ENCODE measurements at regions not wholly inside any gene's neighbourhood (a gene's known extent, or its start where the extent isn't known, plus 50 kb on each side); places are given as distances from the start of the nearest gene placed in this dataset.

DNA sequence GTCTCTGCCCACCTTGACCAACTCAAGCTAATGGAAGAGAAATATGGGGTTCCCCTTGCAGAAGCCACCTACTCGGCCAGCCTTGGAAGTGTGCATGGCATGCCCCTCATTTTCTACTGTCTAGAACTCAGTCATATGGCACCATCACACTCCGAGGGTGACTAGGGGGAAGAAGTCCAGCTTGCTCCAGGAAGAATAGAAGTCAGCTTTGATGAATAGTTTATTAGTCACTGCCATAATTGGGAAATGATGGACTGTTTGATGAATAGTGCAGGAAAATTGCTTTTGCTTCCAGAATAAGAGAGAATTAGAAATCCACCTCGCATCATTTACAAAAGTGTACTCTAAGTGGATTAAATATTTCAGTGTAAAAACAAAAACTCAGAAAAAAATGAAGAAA is 1030.6 kb downstream of the VRK1 start:
- intact Hi-C loops (cut with micrococcal nuclease), result no loop called here

DNA sequence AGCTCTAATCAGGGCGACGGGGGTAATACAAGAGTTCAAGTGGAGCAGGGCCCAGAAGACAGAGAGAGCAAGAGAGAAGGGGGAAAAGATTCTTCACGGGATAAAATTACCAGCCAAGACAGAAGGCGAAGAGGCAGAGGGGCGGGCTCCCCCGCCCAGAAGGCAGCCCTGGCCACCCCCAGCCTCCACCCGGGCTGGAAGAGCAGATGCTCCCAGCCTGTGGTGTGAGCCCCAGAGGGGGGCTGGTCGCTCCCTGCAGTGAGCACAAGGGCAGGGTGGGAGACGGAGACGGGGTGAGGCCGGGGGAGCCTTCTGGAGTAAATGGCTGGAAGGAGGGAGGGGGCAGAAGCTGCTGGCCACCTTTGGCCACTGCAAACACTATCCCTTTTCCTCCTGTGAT is 1035.6 kb downstream of the VRK1 start:
- intact Hi-C loops (cut with micrococcal nuclease), result no loop called here

DNA sequence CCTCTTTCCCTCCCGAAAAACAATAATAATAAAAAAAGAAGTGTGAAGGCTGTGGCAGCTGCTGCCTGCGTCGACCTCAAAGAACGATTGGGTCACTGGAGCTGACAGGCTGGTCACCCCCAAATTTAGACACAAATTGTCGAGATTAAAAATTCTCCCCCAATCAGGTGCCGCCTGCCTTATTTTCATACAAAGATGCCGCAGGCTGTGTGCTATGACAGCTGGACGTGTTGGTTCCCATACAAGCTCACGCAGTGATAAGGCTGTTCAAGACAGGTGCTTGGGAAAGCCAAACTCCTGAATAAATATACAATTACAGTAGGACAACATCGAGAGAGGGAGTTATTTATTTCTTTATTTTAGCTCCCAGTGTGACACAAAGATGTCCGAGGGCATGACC is 1041.8 kb downstream of the VRK1 start:
- intact Hi-C loops (cut with micrococcal nuclease), result no loop called here

DNA sequence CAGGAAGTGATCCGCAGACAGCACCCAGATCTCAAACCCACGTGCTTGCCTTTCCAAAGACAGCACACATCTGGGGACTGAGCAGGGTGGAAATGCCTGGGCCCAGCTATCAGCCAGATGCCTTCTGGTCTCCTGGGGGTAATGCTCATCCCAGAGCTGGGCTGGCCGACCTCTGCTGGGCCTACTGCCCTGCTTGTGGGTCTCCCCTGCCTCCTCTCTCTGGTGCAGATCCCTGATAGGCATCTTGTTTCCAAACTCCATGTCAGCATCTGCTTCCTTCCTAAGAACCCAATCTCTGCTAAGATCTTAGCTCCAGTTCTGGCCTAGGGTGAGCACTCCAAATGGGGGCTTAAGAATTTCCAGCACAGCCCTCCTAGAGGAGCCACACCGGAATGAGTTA is 1043.0 kb downstream of the VRK1 start:
- intact Hi-C loops (cut with micrococcal nuclease), result no loop called here

DNA sequence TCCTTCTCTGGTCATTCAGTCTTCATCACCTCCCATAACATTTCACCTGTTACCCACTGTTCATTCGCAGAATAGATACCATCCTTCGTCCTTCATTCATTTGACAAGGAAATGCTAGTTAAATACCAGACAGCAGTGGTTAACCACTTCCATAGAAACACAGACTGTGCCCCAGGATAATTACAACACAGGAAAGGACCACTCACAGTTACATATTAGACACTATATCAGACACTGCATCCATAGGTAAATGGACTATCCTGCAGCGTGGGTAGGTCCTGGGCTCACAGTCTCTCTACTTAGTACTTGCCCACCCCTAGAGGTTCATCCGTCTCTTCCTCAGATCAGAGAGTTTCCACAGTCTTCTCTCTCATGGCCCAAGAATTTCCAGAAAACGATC is 1044.6 kb downstream of the VRK1 start:
- intact Hi-C loops (cut with micrococcal nuclease), result no loop called here

DNA sequence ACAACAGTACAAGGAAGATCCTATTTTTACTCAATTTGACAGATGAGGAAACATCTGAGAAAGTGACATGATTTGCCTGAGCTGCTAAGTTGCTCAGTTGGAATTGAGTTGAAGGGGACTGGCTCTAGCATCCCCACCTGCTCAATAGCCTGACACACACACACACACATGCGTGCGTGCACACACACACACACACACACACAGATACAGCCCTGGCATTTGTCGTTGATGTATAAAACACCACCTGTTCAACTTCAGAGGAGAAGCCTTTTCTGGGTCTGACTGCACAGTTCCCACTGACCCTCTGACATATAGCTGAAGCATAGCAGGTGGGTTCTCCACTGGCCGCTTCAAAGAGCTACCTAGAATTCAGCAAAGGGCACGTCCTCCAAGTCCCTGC is 1045.9 kb downstream of the VRK1 start:
- intact Hi-C loops (cut with micrococcal nuclease), result no loop called here

DNA sequence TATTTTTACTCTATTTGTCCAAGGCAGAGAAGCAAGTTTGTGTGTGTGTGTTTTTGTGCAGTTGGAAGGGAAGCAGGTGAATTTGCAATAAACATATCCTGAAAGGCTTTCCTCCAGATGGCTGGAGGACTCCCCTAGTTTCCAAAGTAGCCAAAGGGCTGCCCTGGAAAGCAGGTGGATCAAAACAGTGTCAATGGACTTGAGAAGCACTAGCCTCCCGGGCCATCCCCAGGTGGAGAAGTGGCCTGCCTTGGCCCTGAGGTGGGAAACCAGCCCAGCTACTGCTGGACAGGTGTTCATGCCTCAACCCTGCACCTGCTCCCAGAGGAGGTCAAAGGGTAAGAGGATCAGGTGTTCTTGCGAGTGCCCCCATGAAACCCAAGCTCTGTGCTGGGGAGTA is 1046.9 kb downstream of the VRK1 start:
- intact Hi-C loops (cut with micrococcal nuclease), result no loop called here

DNA sequence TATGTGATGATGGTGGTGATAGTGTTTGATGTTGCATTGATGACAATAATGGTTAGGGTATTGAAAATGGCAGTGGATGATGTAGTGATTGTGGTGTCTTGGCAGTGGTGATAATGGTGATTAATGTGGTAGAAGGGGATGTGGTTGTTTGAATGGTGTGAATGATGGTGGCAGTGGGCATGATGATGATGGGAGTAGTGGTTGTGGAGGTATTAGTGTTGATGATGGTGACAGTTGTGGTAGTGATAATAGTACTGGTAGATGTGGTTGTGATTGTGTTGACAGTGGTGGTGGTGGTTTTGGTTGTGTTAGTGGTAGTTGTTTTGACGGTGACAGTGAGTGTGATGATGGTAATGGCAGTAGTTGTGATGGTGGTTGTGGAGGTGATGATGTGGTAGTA is 1049.0 kb downstream of the VRK1 start:
- intact Hi-C loops (cut with micrococcal nuclease), result no loop called here

DNA sequence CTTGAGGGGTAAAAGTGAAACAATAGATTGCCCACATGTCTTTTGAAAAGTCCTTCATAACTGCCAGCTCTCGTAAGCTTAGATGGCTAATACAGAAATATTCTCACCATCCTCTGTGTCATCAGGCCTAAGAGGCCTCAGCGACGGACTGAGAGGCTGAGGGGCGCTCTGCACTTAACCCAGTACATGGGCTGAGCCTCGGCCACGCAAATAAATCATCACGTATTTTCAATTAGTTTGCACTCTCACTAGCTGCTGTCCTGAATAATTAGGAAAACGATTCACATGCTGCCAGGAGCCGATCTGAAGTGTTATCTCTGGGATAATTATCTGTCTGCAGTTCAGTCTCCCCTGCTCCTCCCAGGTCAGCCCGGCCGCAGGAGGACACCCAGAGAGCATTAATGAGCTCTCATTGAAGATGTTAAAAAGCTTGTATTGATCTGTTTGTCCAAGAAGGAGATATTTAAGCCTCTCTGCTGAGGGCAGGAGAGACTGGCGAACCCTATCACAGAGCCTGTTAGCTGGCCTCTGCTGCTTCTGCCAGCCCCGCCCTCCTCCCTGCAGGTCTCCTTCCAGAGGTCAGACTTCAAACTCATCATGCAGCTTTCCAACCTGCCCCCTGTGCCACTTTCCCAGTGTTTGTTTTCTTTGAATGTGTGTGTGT is 1051.3 kb downstream of the VRK1 start:
- intact Hi-C loops (cut with micrococcal nuclease), result no loop called here

DNA sequence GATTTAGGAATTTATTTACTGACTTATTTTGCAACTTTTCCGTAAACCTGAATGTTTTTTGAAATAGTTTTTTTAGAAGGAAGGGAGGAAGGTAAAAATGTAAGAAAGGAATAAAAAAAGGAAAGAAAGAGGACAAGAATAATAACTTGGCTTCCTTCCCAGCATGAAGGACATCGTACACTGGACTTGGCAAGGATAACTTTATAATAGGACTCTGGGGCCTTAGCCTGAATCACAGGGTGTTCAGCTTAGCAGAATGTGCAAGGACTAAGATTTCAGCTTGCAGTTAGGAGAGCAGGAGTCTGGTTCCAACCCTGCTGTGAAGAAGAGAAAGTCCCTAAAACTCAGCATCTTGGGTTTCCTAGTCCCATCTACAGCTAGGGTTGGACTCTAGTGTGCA is 1053.3 kb downstream of the VRK1 start:
- intact Hi-C loops (cut with micrococcal nuclease), result no loop called here

DNA sequence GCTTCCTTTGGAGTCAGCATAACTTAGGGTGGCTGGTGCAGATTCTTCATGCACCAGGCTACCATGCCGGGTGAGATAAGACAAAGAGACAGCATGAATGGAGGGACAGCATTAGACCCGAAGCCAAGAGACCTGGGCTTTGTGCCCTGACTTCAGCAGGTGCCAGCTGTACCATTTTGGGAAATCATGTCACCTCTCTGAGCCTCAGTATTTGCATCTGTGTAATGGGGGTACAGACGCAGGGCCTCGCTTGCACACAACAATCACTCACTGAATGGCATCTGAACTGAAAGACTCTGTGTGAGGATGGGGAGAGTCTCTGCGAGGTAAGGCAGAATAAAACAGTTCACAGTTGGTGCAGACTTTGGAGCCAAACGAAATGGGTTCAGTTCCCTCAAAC is 1053.7 kb downstream of the VRK1 start:
- intact Hi-C loops (cut with micrococcal nuclease), result no loop called here

DNA sequence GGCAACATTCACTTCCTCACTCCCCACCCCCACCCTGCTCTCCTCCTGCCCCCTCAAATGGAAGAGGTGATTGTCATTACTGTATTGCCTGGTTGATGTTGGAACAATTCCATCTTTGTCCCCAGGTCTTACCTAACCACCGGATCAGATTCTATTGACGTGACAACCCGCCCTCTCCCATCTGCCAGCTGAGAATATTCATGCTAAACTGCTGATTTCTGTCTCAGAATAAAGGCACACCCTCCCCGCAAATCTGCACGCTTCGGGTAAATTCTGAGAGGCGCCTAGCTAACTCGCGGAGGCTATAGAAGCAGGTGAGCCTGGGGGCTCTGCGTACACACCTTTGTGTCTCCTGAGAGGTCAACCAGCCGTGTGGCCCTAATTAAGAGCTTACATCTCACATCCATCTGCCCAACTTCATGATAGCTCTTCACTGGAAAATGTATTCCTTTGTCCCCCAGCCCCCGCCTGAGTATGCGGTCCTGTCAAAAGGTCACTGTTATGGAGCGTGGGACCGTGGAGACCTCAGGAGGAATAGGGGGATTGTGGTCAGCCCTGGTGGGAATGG is 1054.3 kb downstream of the VRK1 start:
- intact Hi-C loops (cut with micrococcal nuclease), result no loop called here

DNA sequence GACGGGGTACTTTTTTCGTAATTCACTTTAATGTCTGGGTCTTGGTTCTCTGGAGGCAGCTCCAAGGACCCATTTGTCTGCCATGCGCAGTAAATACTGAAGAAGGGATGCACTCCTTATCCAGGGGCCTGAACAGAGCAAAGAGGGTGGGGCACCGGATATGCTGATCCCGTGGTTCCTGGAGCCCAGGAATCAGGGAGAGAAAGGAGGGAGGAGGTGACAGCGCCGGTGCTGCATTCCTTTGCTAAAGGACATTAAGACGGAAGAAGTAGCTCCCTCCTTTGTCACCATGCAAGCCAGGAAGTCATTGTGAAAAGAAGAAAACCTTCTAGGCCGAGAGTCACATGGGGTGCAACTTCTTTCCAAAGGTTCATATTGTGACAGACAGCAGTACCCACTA is 1057.7 kb downstream of the VRK1 start:
- intact Hi-C loops (cut with micrococcal nuclease), result no loop called here

DNA sequence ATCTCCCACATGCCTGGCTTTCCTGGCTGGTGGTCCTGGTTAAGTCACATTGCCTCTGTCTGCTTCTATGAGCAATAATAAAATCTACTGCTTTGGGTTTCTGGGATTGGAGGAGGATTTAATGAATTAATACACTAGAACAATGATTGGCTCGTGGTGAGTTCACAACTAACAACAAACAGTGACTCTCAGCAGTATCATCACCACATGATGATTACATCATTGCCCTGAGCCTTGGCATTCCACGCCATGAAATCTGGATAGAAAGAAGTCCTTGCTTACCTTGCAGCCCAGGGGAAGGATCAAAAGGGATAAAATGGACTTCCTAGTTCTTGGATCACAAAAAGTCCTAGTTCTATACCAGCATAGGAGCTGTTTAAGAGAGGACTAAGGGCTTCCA is 1069.0 kb downstream of the VRK1 start:
- intact Hi-C loops (cut with micrococcal nuclease), result no loop called here

DNA sequence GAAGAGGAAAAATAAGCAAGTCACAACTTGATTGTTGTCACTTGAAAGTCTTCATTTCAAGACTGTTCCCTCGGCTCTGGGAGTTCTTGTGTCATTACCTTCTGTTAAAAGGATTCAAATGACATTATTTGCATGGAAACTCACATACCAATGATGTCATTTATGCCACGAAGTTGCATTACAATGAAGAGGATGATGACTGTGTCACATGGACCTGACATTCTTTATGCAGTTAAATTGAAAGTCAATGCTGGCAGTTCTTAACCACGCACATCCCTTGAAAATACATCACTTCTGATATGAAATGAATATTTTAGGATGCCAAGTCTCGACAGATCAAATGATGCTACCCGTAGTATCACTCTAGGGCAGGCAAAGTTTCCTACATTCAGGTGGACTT is 1069.5 kb downstream of the VRK1 start:
- intact Hi-C loops (cut with micrococcal nuclease), result no loop called here

DNA sequence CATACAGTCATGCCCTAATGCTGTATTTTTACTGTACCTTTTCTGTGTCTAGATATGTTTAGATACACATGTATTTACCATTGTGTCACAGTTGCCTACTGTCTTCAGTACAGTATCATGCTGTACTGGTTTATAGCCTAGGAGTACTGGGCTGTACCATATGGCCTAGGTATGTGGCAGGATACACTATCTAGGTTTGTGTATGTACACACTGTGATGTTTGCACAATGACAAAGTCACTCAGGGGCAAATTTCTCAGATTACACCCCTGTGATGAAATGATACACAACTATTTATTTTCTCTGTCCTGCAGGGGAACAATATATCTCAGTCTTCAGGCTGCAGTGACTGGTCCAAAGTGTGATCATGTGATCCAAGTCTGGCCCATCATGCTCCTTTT is 1076.1 kb downstream of the VRK1 start:
- intact Hi-C loops (cut with micrococcal nuclease), result no loop called here

DNA sequence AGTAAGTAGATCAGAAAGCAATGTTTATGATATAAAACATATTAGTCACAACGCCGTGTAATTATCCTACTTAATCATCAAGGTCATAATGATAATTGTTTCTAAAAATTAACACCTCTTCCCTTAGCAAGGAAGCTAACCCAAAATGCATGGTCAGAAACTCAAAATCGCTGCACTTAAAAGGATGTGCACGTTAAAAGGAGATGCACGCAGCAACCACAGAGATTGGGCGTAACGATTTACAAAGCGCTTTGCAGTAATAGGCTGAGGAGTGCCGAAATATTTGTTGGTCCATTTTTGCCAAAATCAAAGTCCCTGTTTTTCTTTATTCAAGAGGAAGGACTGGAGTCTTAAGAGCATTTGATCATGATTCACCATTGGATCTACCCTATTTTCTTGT is 1077.2 kb downstream of the VRK1 start:
- intact Hi-C loops (cut with micrococcal nuclease), result no loop called here

DNA sequence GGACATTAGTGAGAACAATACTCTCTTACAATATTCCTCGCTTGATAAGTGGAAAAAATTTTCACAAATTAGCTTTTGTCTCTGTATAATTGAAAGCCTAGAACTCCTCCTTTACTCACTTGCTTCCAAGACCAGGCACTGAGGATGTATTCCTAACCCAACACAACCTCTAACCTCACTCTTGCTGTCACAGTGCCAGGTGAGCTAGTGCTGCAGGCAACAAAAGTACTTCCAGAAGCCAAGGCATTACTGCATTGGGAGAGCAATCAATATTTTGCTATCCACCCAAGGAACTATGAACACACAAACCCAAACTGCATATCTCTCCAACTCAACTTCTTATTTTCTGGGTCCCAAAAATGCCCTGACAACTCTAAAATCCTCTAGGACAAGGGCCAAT is 1081.0 kb downstream of the VRK1 start:
- intact Hi-C loops (cut with micrococcal nuclease), result no loop called here

DNA sequence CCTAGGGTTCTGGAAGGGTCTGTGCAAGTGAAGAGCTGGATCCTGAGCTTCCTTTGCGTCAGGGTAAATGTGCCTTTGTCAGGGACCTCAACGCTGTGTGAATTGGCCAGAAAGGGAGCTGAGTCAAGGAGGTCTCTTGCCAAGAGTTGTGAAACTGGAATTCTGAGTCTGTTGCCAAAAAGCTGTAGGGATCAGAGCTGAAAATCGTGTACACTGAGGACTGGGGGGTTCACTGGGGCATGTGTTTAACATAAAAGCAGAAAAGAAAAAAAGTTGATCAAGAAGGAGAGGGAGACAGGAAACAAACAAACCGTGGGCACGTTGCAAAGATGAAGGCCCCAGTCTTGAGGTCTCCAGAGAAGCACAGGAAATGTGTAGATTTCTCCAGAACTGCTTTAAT is 1081.5 kb downstream of the VRK1 start:
- intact Hi-C loops (cut with micrococcal nuclease), result no loop called here

DNA sequence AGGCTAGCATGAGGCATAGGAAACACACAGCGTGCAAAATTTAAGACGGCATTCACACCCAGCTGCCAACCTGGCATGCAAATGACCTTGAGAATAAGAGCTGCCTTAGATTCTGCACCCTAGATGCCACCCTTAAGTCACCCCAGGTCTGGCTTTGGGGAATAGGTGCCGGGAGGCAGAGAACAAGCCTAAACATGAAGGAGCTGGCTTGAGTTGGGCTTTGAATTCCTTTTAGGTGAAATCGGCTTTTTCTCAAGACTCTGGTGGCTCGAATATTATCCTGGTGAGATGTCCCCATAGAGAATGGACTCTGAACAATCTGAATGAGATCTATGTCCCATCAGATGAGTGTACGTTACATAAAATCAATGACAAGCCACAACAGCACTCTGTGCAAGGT is 1090.5 kb downstream of the VRK1 start:
- intact Hi-C loops (cut with micrococcal nuclease), result no loop called here

DNA sequence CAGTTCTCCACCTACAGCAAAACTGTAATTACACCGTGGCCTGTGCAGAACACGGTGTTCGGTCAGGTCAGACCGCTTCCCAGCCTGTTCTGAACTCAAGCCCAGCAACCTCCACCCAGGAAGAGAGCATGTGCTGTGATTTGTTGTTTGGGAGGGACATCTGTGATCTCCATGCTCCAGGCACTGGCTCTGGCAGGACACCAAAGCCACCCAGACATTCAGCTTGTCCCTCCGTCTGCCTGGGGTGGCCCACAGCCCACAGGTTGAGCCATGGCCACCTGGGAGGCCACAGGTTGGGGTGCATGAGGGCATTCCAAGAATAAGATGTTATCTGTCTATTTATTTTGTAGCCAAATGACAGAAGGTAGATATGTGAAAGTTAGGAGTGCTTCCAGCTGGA is 1091.1 kb downstream of the VRK1 start:
- intact Hi-C loops (cut with micrococcal nuclease), result no loop called here

DNA sequence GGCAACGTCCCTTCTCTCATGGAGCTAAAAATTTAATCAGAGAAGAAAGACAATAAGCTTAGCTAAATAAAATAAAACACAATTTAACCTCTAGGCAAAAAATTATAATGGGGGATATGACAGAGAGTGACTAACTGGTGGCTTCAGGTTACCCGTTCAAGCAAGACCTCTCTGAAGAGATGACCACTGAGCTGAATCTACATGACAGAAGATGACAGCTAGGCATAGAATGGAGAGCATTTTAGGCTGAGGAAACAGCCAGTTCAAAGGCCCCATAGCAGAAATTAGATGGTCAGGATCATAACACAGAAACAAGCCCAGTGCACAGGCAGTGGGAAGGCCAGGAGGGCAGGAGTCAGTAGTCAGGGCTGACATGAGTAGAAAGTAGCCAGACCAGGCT is 1094.3 kb downstream of the VRK1 start:
- intact Hi-C loops (cut with micrococcal nuclease), result no loop called here

DNA sequence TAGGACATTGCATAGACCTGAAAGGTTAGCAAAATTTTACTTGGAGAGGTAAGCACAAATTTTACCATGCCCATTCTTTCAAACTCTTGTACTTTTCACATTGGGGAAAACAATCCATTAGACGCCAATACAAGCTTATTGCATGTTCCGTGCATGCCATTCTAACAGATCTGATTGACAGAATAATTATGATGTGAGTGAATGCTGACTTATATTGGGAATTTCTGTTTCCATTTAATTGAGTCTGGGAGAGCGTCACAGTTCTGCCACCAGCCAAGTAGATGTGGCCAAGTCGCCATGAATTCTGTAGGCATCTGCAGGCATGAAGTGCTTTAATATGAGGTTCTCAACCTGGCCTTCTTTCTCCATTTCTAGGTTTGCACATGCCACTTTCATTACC is 1097.4 kb downstream of the VRK1 start:
- intact Hi-C loops (cut with micrococcal nuclease), result no loop called here
